ENCODE measurements at regions not wholly inside any gene's neighbourhood (a gene's known extent, or its start where the extent isn't known, plus 50 kb on each side); places are given as distances from the start of the nearest gene placed in this dataset.

GRCh38 chr6:125498606-125499005, 196.8 kb upstream of the HDDC2 start:
- Mint-ChIP-seq H3K4me1 (ENCODE audit: low read depth) (no peaks in the 10 kb centered on the region), H3K36me3 (ENCODE audit: insufficient read depth) (no peaks in the 10 kb centered on the region), H3K27me3 (peaks cover 5% of the 10 kb centered on the region), H3K9me3 (ENCODE audit: low read depth) (no peaks in the 10 kb centered on the region), H3K27ac (no peak overlapping the region), H3K4me3 (ENCODE audit: low read depth) (no peak overlapping the region)
- DNase-seq (ENCODE audit: low spot score, unreplicated experiment) = no peak
- TF ChIP-seq, protein P1, sequence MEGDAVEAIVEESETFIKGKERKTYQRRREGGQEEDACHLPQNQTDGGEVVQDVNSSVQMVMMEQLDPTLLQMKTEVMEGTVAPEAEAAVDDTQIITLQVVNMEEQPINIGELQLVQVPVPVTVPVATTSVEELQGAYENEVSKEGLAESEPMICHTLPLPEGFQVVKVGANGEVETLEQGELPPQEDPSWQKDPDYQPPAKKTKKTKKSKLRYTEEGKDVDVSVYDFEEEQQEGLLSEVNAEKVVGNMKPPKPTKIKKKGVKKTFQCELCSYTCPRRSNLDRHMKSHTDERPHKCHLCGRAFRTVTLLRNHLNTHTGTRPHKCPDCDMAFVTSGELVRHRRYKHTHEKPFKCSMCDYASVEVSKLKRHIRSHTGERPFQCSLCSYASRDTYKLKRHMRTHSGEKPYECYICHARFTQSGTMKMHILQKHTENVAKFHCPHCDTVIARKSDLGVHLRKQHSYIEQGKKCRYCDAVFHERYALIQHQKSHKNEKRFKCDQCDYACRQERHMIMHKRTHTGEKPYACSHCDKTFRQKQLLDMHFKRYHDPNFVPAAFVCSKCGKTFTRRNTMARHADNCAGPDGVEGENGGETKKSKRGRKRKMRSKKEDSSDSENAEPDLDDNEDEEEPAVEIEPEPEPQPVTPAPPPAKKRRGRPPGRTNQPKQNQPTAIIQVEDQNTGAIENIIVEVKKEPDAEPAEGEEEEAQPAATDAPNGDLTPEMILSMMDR (IDR thresholded peaks at IDR 0.05; ENCODE audit: unreplicated experiment) = no peak

- H3K27ac Mint-ChIP-seq = no peak overlapping the region
- peaks cover 5% of the 10 kb centered on the region for H3K27me3 Mint-ChIP-seq
- no peak overlapping the region for H3K4me3 Mint-ChIP-seq (ENCODE audit: low read depth)
These were observed 197.8 kb upstream of the HDDC2 start for GRCh38 chr6:125499535-125499934.

GRCh38 chr6:125503181-125503580, 201.4 kb upstream of the HDDC2 start:
- no peaks in the 10 kb centered on the region for H3K36me3 Mint-ChIP-seq (ENCODE audit: insufficient read depth)
- no peak overlapping the region for H3K4me3 Mint-ChIP-seq (ENCODE audit: low read depth)
- no peak overlapping the region for H3K27ac Mint-ChIP-seq
- H3K9me3 Mint-ChIP-seq (ENCODE audit: low read depth) = peaks cover 8% of the 10 kb centered on the region
- H3K4me1 Mint-ChIP-seq (ENCODE audit: low read depth) = peaks cover 16% of the 10 kb centered on the region
- peaks cover 5% of the 10 kb centered on the region for H3K27me3 Mint-ChIP-seq
- TF ChIP-seq, protein P1 (IDR thresholded peaks at IDR 0.05; ENCODE audit: unreplicated experiment) = no peak
- DNase-seq (ENCODE audit: low spot score, unreplicated experiment) = no peak

More at GRCh38 chr6:125499535-125499934, 197.8 kb upstream of the HDDC2 start:
- no peaks in the 10 kb centered on the region for H3K36me3 Mint-ChIP-seq (ENCODE audit: insufficient read depth)
- TF ChIP-seq, protein P1 (IDR thresholded peaks at IDR 0.05; ENCODE audit: unreplicated experiment) = no peak
- H3K4me1 Mint-ChIP-seq (ENCODE audit: low read depth) = peaks cover 7% of the 10 kb centered on the region
- no peaks in the 10 kb centered on the region for H3K9me3 Mint-ChIP-seq (ENCODE audit: low read depth)
- no peak for DNase-seq (ENCODE audit: low spot score, unreplicated experiment)

- TF ChIP-seq, protein P1 (IDR thresholded peaks at IDR 0.05; ENCODE audit: unreplicated experiment) = no peak
- no peak overlapping the region for H3K27ac Mint-ChIP-seq
- H3K9me3 Mint-ChIP-seq (ENCODE audit: low read depth) = peaks cover 11% of the 10 kb centered on the region
- H3K27me3 Mint-ChIP-seq = no peaks in the 10 kb centered on the region
- H3K4me1 Mint-ChIP-seq (ENCODE audit: low read depth) = peaks cover 24% of the 10 kb centered on the region
- no peaks in the 10 kb centered on the region for H3K36me3 Mint-ChIP-seq (ENCODE audit: insufficient read depth)
- DNase-seq (ENCODE audit: low spot score, unreplicated experiment) = no peak
- H3K4me3 Mint-ChIP-seq (ENCODE audit: low read depth) = no peak overlapping the region
These were observed 206.4 kb upstream of the HDDC2 start for GRCh38 chr6:125507987-125508655.

DNA sequence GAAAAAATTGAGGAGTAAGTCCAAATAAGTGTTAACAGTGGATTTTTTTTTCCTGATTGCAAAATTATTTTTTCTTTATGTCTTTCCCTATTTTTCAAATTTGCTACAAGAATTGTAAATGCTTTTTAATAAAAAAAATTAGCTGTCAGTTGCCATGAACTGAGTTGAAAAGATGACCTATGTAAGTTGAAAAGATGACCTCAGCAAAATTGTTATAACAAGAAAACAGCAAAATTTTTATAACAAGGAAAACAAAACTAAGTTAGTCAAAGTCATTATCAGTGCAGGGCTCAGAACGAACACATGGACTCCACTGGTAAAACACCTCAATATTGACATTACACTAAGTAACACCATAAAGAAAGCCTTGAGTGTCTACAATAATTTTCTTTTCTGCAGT, 207.0 kb upstream of the HDDC2 start:
- Mint-ChIP-seq H3K9me3 (ENCODE audit: low read depth) (peaks cover 11% of the 10 kb centered on the region), H3K27me3 (no peaks in the 10 kb centered on the region), H3K36me3 (ENCODE audit: insufficient read depth) (no peaks in the 10 kb centered on the region), H3K4me3 (ENCODE audit: low read depth) (no peak overlapping the region), H3K4me1 (ENCODE audit: low read depth) (peaks cover 24% of the 10 kb centered on the region), H3K27ac (no peak overlapping the region)
- DNase-seq (ENCODE audit: low spot score, unreplicated experiment) = no peak
- TF ChIP-seq, protein P1 (IDR thresholded peaks at IDR 0.05; ENCODE audit: unreplicated experiment) = no peak
